Esophagus muscularis mucosa (tissue), 4 donors: ENCODE measurements at regions not wholly inside any gene's neighbourhood (a gene's known extent, or its start where the extent isn't known, plus 50 kb on each side); places are given as distances from the start of the nearest gene placed in this dataset.
A peak's percentile ranks its signal among the peaks of the same experiment; 100 is the strongest.

Experiments used
- DNase-seq: peaks from one replicate; pipeline ENCODE4 v3.0.0-alpha.2; 2017; ENCODE audit errors: extremely low spot score
- H3K27ac ChIP-seq, 4 donors: fragments of 200-600 bp; sonication (generic); replicated peaks in 1 of 4; 1 replicate in 3 of 4; 2 replicates in 1 of 4; pipeline ENCODE4 v1.5.1; 2016 to 2019; ENCODE audit warnings: mild to moderate bottlenecking in 1 of 4
- H3K27me3 ChIP-seq, 4 donors: fragments of 200-600 bp; sonication (generic); one replicate each; pipeline versions ENCODE4 v1.5.1 to v1.6.0; 2016 to 2019
- H3K36me3 ChIP-seq, 4 donors: fragments of 200-600 bp; sonication (generic); one replicate each; pipeline ENCODE4 v1.5.1; 2016 to 2019
- H3K4me1 ChIP-seq, 4 donors: fragments of 200-600 bp; sonication (generic); one replicate each; pipeline ENCODE4 v1.5.1; 2016 to 2019
- H3K4me3 ChIP-seq, 4 donors: fragments of 200-600 bp; sonication (generic); 1 replicate in 2 of 4; 2 replicates in 2 of 4; pipeline ENCODE4 v1.5.1; 2016 to 2019; ENCODE audit warnings: mild to moderate bottlenecking in 4 of 4, moderate library complexity in 1 of 4
- H3K9me3 ChIP-seq, 4 donors: fragments of 200-600 bp; sonication (generic); 1 replicate in 3 of 4; 2 replicates in 1 of 4; pipeline ENCODE4 v1.5.1; 2016 to 2019
- EP300 ChIP-seq: sonication (generic); formaldehyde crosslinking; IDR thresholded peaks from one replicate; pipeline ENCODE4 v1.6.1; 2017; ENCODE audit warnings: antibody characterized with exemption
- POLR2A ChIP-seq: fragments of 450-650 bp; IDR thresholded peaks from one replicate; pipeline ENCODE4 v1.6.1; 2017; ENCODE audit warnings: antibody characterized with exemption, moderate library complexity, mild to moderate bottlenecking, low read depth
- POLR2AphosphoS5 ChIP-seq, 2 donors: sonication (generic); formaldehyde crosslinking; IDR thresholded peaks; one replicate each; pipeline ENCODE4 v1.6.1; 2017; ENCODE audit warnings: antibody characterized with exemption in 2 of 2
- WGBS: methylation state at CpG from one replicate; pipeline ENCODE4 v1.1.5; 2018; 5-methylcytosine and 5-hydroxymethylcytosine counted together
- intact Hi-C: fragments of 100-400 bp; cut with DNase I; formaldehyde crosslinking; loops from one replicate; pipeline ENCODE4 v1.15.1; 2023
- TF ChIP-seq, protein P1 (sequence below), 3 experiments: fragments of 200-600 bp in 2 of 3; fragments of 450-650 bp in 1 of 3; sonication (generic) in 2 of 3; IDR thresholded peaks; one replicate each; pipeline ENCODE4 v1.5.1; 2017 to 2019; ENCODE audit warnings: antibody characterized with exemption in 3 of 3, mild to moderate bottlenecking in 2 of 3, moderate library complexity in 1 of 3

DNA sequence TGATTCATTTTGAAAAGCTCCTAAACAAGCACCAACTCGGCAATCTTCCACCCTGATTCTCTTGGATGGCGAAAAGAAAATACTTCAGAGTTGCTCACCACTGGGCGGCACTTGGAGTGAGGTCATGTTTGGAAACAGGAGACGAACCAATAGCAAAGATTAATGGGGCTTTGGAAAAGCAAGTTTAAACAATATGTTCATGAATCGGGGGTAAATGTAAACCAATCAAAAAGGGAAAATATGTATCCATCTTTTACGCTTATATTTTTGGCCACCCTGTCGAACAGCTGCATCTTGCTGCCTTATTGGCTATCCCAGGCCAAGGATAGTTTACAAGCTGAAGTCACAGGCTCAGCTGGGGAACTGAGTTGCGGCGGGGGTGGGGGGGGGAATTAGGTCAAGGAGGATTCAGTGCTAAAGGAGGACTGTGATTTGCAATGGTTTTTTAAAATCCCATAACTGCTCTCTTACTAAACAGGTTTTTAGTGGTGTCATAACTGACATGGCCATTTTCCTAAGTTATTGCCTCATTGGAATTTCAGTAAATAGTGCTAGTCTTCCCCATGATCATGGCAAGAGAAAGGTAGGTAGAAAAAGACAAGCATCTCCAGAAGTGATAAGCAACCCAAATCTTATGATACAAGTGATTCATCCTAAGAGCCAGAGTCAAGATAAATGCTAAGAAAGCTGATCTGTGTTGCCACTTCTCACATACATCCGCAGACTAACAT is 210.6 kb downstream of the PHLDA1 start:
- Histone ChIP-seq H3K4me3 (peak overlapping the region in 2 of 4 donors; percentile 6 to 29), H3K36me3 (no peaks in the 10 kb centered on the region), H3K27ac (peak overlapping the region; percentile 53 to 73 (median 61)), H3K4me1 (peaks cover 0 to 19% (median 16%) of the 10 kb centered on the region in 4 donors), H3K27me3 (no peaks in the 10 kb centered on the region), H3K9me3 (no peaks in the 10 kb centered on the region)
- DNase-seq: no peak
- intact Hi-C loops: no loop called here
- 51% methylated on average over 10 of the region's 10 CpGs for WGBS
- TF ChIP-seq, protein P1, sequence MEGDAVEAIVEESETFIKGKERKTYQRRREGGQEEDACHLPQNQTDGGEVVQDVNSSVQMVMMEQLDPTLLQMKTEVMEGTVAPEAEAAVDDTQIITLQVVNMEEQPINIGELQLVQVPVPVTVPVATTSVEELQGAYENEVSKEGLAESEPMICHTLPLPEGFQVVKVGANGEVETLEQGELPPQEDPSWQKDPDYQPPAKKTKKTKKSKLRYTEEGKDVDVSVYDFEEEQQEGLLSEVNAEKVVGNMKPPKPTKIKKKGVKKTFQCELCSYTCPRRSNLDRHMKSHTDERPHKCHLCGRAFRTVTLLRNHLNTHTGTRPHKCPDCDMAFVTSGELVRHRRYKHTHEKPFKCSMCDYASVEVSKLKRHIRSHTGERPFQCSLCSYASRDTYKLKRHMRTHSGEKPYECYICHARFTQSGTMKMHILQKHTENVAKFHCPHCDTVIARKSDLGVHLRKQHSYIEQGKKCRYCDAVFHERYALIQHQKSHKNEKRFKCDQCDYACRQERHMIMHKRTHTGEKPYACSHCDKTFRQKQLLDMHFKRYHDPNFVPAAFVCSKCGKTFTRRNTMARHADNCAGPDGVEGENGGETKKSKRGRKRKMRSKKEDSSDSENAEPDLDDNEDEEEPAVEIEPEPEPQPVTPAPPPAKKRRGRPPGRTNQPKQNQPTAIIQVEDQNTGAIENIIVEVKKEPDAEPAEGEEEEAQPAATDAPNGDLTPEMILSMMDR (IDR thresholded peaks at IDR 0.05): peak in 1 of 3 experiments; percentile 32
- TF ChIP-seq POLR2AphosphoS5 (IDR thresholded peaks at IDR 0.05): no peak

DNA sequence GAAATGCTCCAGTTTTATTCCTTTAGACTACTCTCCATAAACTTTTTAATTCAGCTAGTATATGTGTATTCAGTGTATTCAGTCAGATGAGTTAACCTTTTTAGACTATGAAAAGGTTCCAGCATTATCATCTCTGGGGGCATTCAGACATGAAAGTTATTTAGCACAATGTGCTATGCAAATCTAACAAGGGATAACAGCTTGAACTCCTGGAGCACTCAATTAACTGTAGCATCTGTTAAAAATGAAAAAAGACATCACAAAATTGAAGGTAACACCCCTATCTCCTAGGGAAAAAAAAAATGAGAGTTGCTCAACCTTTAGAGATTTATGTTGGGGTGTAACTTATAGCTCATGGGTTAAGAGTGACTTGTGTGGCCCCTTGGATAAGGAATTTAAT is 211.5 kb downstream of the PHLDA1 start:
- Histone ChIP-seq H3K27ac (peak overlapping the region; percentile 53 to 73 (median 61)), H3K36me3 (no peaks in the 10 kb centered on the region), H3K27me3 (no peaks in the 10 kb centered on the region), H3K4me1 (peaks cover 7 to 28% (median 25%) of the 10 kb centered on the region in 4 donors), H3K9me3 (no peaks in the 10 kb centered on the region), H3K4me3 (no peak overlapping the region)
- TF ChIP-seq EP300 (no peak), POLR2A (no peak), POLR2AphosphoS5 (IDR thresholded peaks at IDR 0.05) (no peak)
- TF ChIP-seq, protein P1 (IDR thresholded peaks at IDR 0.05): no peak
- intact Hi-C loops: no loop called here
- no peak for DNase-seq

DNA sequence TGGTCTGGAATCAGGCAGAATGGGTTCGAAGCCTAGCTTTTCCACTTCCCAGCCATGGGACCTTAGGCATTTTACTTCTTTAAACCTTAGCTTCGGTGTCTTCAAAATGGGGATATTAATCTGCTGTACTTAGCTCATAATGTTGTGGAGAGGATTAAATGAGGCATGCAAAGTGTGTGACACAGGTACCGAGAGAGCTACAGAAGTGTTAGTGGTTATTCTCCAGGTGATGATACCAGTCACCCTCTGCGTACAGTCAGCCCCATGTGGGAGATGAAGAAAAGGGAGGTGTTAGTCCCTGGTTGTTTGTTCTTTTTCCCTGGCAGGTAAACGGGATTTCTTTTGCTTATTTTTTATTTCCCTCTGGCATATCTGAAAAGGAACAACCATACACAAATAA is 212.1 kb downstream of the PHLDA1 start:
- Histone ChIP-seq H3K27me3 (no peaks in the 10 kb centered on the region), H3K27ac (no peak overlapping the region), H3K9me3 (no peaks in the 10 kb centered on the region), H3K36me3 (no peaks in the 10 kb centered on the region), H3K4me1 (peaks cover 10 to 34% (median 31%) of the 10 kb centered on the region in 4 donors), H3K4me3 (no peak overlapping the region)
- WGBS: 90% methylated on average over 5 of the region's 5 CpGs
- intact Hi-C loops: loop anchor here (10.0 kb wide), 1 partner anchor 205 kb away; no protein-coding TSS in a partner anchor
- no peak for DNase-seq
- TF ChIP-seq POLR2A: no peak
- TF ChIP-seq POLR2AphosphoS5 (IDR thresholded peaks at IDR 0.05): no peak
- no peak for TF ChIP-seq EP300
- TF ChIP-seq, protein P1 (IDR thresholded peaks at IDR 0.05): no peak

DNA sequence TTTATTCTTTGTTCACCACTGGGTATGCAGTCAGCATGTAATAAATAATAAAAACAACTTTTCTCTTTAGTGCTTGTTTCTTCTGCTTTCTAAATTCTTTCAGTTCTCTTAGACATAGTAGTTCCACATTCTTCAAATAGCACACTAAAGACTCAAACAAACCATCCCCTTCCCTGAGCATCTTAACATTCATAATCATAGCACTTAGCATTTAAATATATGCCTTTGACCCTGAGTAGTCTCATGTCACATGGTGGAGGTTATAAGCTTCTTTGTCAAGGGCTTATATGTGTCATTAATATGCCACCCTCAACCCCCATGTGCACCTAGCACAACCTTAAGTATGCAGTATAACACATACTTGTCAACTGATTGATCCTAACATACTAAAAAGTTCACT is 212.7 kb downstream of the PHLDA1 start:
- intact Hi-C loops: loop anchor here (10.0 kb wide), 1 partner anchor 206 kb away; no protein-coding TSS in a partner anchor
- Histone ChIP-seq H3K9me3 (no peaks in the 10 kb centered on the region), H3K4me1 (peaks cover 10 to 39% (median 34%) of the 10 kb centered on the region in 4 donors), H3K36me3 (no peaks in the 10 kb centered on the region), H3K27me3 (no peaks in the 10 kb centered on the region), H3K27ac (no peak overlapping the region), H3K4me3 (no peak overlapping the region)
- DNase-seq: no peak
- TF ChIP-seq POLR2AphosphoS5 (IDR thresholded peaks at IDR 0.05) (no peak), EP300 (no peak)
- TF ChIP-seq, protein P1 (IDR thresholded peaks at IDR 0.05): no peak

DNA sequence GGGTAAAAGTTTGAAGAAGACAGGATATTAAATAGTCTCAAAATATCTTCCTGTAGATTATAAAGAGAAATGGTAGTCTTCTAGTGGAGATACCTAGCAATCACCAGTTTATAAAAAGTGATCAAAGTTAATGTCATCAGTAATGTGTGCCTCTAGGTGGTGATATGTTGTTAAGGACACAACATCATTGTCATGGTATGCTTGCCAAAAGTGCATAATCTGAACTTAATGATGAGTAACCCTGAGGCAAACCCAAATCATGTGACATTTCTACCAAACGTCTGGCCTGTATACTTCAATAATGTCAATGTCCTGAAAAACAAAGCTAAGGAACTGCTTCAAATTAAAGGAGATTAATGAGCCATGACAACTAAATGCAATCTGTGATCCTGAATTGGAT is 214.7 kb downstream of the PHLDA1 start:
- intact Hi-C loops: loop anchor here (10.0 kb wide), 1 partner anchor 208 kb away; no protein-coding TSS in a partner anchor
- DNase-seq: no peak
- Histone ChIP-seq H3K9me3 (no peaks in the 10 kb centered on the region), H3K27ac (no peak overlapping the region), H3K4me1 (peaks cover 10 to 40% (median 32%) of the 10 kb centered on the region in 4 donors), H3K27me3 (no peaks in the 10 kb centered on the region), H3K4me3 (no peak overlapping the region), H3K36me3 (no peaks in the 10 kb centered on the region)
- 4% methylated on average over 1 of the region's 1 CpG for WGBS
- TF ChIP-seq POLR2A: no peak
- TF ChIP-seq EP300: no peak
- TF ChIP-seq, protein P1 (IDR thresholded peaks at IDR 0.05): no peak
- no peak for TF ChIP-seq POLR2AphosphoS5 (IDR thresholded peaks at IDR 0.05)
